AML-193 (cell line): ENCODE measurements at regions not wholly inside any gene's neighbourhood (a gene's known extent, or its start where the extent isn't known, plus 50 kb on each side); places are given as distances from the start of the nearest gene placed in this dataset.

Experiments used
- DNase-seq, 2 experiments: peaks; one replicate each; lab custom pipeline; 2025; lab: John Stamatoyannopoulos, UW

DNA sequence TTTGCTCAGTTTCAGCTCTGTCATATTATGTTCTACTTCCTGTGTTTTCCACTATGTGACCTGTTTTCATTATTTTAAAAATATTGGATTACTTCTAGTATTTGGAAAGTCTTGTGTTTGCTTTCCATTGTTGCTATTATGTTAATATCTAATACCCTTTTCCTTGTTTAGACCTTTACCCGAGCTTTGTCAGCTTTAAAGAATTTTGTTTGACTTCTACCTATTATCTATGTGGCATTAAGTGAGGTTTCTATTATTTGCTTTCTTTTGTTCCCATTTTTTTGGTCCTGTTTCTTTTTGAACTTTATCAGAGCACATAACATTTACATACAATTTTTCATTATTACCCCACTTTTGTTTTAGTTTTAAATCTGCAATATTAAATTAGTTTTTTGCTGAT lies 202.7 kb downstream of the MANEA start:
- no peak for DNase-seq

DNA sequence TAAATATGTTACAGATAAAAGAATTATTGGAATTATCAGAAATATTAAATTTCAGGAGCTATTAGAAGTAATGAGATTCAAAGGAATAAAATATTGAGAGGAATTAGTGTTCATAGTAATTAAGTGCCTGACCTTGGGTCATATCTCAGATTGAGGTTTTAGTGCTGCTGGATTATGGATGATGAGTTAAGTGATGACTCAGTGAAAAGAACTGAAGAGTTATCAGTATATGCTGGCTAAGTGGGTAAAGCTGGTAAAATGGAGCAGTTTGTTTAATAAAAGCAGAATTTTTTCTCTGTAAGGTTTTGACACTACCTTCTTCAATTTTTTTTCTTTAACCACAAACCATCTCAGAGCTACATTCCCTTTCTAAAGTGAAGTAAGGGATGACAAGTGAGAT lies 206.7 kb downstream of the MANEA start:
- no peak for DNase-seq

- DNase-seq, result no peak
Measured at GRCh38 chr6:95784869-95785268, 207.5 kb downstream of the MANEA start.

- no peak for DNase-seq
Measured at GRCh38 chr6:95785785-95786184, 208.4 kb downstream of the MANEA start.

DNA sequence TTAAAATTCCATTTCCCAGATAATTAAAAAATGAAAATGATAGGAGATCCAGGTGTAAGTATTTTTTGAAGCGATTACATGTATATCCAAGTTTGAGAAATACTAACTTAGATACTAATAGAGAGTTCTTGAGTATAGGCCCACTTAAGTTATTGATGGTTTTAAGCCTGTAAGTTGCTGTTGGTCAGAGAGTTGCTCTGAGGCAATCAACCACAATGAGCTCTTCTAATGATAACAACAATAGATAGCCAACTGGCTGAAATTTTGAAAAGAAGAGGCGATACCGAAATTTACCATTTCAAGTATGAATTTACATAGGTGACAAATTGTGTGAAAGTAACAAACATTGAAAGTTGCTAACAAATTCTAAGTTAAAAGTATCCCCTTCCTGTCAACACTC lies 209.5 kb downstream of the MANEA start:
- DNase-seq, result no peak

- DNase-seq, result no peak
Measured at GRCh38 chr6:95790787-95791186, 213.5 kb downstream of the MANEA start.

DNA sequence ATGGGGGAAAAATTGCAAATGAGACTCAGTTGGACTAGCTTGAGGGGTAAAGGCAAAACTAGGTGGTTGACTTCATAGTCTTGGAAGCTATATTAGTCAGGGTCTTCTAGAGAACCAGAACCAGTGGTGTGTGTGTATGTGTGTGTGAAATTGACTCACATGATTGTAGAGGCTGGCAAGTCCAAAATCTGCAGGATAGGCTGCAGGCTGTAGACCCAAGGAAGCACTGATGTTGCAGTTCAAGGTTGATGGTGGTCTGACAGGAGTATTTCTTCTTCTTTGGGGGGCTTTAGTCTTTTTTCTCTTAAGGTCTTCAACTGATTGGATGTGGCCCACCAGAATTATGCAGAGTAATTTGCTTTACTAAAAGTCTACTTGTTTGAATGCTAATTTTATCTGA lies 217.4 kb downstream of the MANEA start:
- no peak for DNase-seq

DNA sequence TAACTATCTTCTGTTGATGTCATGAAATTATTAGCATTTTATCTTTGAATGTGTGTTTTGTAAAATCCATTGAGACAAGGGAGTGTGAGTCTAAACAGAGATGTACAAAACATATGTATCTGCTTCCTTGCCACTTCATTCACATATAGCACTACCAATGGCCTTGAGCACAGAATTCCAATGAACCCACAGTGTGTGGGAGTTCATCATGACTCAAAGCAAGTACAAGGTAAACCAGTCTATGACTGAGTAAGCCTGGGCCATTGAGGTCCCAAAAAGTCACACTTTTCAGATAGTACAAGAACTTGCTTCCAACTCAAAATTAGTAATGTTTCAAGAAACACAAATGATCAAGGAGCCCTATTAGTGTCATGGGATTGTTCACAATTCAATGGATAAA lies 218.6 kb downstream of the MANEA start:
- no peak for DNase-seq

DNA sequence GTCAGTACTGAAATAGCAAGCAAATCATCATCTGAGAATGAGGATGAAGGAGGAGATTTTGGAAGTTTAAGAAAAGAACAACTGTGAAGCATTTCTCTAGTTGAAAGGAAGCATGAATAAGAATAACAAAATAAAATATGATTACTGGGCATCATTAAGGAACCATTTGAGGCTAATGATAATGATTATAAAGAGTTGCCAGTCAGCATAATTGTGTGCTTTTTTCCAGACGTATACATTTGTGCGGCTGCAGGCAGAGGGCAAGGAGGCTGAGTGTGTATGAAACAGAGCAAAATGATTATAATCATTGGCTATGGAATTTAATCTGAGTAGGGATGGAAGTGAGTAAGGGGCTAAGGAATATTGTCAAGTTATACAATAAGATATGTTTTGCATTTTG lies 218.7 kb upstream of the FUT9 start:
- no peak for DNase-seq

GRCh38 chr6:95802978-95803377 lies 212.8 kb upstream of the FUT9 start:
- DNase-seq, result no peak

GRCh38 chr6:95803889-95804288 lies 211.9 kb upstream of the FUT9 start:
- no peak for DNase-seq

DNA sequence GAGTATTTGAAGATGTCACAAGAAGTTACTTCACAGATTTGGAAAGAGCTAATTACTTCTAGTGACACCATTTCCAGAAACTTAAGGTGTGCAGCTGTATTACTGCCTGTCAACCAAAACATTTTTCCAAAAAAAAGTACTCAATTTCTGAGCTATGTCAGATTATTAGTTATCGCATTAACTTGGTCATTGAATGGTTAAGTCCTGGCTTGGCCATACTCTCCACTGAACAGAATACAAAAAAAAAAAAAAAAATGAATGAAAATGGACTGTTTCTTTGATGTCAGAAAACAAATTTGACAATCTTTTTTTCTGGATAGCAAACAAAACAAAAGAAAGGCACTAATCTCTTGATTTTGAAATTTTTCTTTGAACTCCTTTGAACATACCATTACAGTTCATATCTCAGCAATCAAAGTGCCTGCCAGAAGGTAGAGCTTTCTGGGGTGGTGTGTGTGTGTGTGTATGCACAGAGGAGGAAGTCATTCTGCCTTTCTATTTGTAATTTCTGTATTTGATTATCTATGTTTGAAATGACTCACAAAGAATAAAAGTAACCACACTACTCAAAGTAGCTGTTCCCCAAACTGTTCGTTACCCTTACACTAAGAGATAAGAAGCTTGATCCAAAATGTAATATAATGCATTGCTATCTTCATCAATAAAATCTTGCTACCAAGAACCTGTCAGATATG lies 210.8 kb upstream of the FUT9 start:
- no peak for DNase-seq

- DNase-seq, result no peak
Measured at GRCh38 chr6:95805699-95806098, 210.1 kb upstream of the FUT9 start.

GRCh38 chr6:95815389-95816056 lies 200.3 kb upstream of the FUT9 start:
- no peak for DNase-seq

DNA sequence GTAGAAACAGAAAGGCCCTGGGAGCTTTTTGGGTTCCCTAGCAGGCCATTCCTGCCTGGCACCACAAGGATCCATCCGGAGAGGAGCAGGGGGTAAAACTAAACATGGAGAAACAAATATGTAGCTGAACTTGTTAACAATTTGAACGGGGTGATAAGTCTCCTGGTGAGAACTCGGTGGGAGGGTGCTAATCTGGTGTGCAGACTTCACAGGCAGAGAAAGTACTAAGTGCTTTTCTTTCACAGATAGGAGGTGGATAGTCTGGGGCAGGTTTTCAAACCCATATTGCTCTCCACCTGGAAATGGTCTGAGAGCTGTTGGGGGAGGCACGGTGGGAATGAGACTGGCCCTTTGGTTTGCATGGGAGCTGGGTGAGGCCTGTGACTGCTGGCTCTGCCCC lies 196.3 kb upstream of the FUT9 start:
- no peak for DNase-seq

DNA sequence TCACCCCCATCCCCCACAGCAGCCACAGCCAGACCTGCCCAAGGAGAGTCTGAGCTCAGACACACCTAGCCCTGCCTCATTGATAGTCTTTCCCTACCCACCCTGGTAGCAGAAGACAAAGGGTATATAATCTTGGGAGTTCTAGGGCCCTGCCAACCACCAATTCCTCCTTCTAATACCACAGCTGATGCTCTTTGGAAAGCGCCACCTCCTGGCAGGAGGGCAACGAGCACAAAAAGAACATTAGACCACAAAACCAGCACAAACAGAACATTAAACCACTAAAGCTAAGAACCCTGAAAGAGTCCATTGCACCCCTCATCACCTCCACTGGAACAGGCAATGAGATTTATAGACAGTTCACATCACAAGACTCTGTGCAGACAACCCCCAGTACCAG lies 195.8 kb upstream of the FUT9 start:
- peak in 1 of 2 experiments; percentile 18 for DNase-seq

- DNase-seq, result no peak
Measured at GRCh38 chr6:95830859-95831557, 184.8 kb upstream of the FUT9 start.

GRCh38 chr6:95837890-95838289 lies 177.9 kb upstream of the FUT9 start:
- no peak for DNase-seq

DNA sequence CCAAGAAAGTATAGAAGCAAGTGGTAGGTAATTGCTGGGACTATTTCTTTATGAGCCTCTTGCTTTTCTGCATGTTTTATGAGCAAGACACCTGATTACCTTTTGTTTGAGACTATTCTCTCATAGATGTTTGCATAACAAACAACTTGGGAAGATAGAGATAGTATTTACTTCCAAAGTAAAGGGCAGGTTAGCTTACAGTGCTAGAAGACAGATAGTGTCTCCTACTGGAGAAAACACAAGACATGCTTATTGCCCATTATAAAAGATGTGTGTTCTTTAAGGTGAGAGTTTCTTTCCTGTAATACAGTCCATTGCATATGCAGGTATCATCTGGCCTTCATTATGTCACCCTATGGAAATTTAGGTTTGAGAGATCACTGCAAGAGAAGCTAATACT lies 174.2 kb upstream of the FUT9 start:
- no peak for DNase-seq

GRCh38 chr6:95846652-95847051 lies 169.1 kb upstream of the FUT9 start:
- no peak for DNase-seq

DNA sequence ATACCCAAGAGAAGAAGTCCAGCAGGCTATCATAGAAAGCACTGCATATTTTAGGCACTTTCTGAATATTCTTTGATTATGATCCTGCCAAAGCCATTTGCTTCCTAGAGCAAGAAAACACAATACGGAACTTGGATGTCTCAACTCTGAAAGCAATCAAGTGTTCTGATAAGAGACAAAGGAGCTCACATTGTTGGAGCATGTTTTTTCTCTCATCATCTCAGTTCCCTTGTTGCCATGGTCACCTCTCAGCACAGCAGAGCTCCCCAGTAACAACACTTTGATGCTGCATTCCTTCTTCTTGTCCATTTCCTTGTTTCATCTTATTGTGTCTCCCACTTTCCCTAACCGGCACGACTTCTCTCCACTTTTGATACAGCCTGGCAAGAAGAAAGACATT lies 168.7 kb upstream of the FUT9 start:
- no peak for DNase-seq

DNA sequence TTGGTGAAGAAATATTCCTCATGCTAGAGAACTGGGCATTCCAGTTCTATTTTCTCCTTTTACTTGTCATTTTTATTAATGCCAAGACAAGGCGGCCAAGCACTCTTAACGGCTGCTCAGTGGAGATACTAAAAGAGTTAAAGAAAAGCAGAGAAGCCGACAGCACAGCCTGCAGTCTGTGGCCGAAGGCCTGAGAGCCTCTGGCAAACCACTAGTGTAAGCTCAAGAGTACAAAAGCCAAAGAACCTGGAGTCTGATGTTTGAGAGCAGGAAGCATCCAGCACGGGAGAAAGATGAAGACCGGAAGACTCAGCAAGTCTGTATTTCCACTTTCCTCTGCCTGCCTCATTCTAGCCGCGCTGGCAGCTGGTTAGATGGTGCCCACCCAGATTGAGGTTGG lies 167.1 kb upstream of the FUT9 start:
- no peak for DNase-seq

- DNase-seq, result no peak
Measured at GRCh38 chr6:95856876-95857364, 158.9 kb upstream of the FUT9 start.
